Uterus (tissue), 2 donors: ENCODE measurements at regions not wholly inside any gene's neighbourhood (a gene's known extent, or its start where the extent isn't known, plus 50 kb on each side); places are given as distances from the start of the nearest gene placed in this dataset.

Experiments used
- CTCF ChIP-seq, 4 experiments: fragments of 200-600 bp in 2 of 4; fragments of 450-650 bp in 2 of 4; sonication (generic) in 2 of 4; IDR thresholded peaks; one replicate each; pipeline ENCODE4 v1.5.1; 2016 to 2019; ENCODE audit warnings: antibody characterized with exemption in 4 of 4, mild to moderate bottlenecking in 2 of 4, moderate library complexity in 1 of 4
- POLR2A ChIP-seq, 2 donors: fragments of 450-650 bp; IDR thresholded peaks; one replicate each; pipeline ENCODE4 v1.6.1; 2016; ENCODE audit warnings: antibody characterized with exemption in 2 of 2, mild to moderate bottlenecking in 1 of 2, moderate library complexity in 1 of 2

GRCh38 chr9:10678790-10679189 lies 66.0 kb upstream of the PTPRD start:
- TF ChIP-seq CTCF (IDR thresholded peaks at IDR 0.05) = no peak
- no peak for TF ChIP-seq POLR2A (IDR thresholded peaks at IDR 0.05)
